CD4-positive, alpha-beta T cell (primary cell): ENCODE measurements at regions not wholly inside any gene's neighbourhood (a gene's known extent, or its start where the extent isn't known, plus 50 kb on each side); places are given as distances from the start of the nearest gene placed in this dataset.

ENCODE experiments used
- ATAC-seq: fragments of 200-7000 bp; cut with Tn5 transposase; one replicate; pipeline ENCODE4 v1.10.0; 2022; ENCODE audit warnings: mild to moderate bottlenecking; ENCODE audit not compliant: poor library complexity
- CTCF ChIA-PET: fragments of 350-600 bp; sonication (Branson Sonifier 250); formaldehyde crosslinking; loops from one replicate; lab custom pipeline; 2021; ENCODE audit warnings: antibody characterized with exemption, inconsistent platforms; lab: Charles Lee
- POLR2A ChIA-PET: fragments of 350-600 bp; sonication (Branson Sonifier 250); formaldehyde crosslinking; loops from one replicate; lab custom pipeline; 2021; ENCODE audit warnings: antibody characterized with exemption, inconsistent platforms; lab: Charles Lee
- DNase-seq, 14 experiments: peaks; one replicate each; pipeline ENCODE4 v3.0.0-alpha.2; 2013 to 2020; ENCODE audit warnings: mixed read lengths in 2 of 14
- H3K27ac ChIP-seq, 2 donors: one replicate each; pipeline versions ENCODE4 v1.5.1 to v1.7.0; 2013; ENCODE audit warnings: low read length in 2 of 2, low read depth in 1 of 2, mild to moderate bottlenecking in 1 of 2
- H3K27me3 ChIP-seq, 2 experiments: 1 replicate in 1 of 2; 2 replicates in 1 of 2; pipeline versions ENCODE4 v1.6.1 to v1.7.0; 2013; ENCODE audit warnings: low read length in 2 of 2, control low read depth in 1 of 2, mild to moderate bottlenecking in 1 of 2, moderate library complexity in 1 of 2; ENCODE audit not compliant: insufficient read depth in 2 of 2, control insufficient read depth in 1 of 2
- H3K36me3 ChIP-seq: one replicate; pipeline ENCODE4 v1.6.1; 2013; ENCODE audit warnings: low read length, control low read depth; ENCODE audit not compliant: insufficient read depth
- H3K4me1 ChIP-seq: one replicate; pipeline ENCODE4 v1.6.1; 2013; ENCODE audit warnings: low read length, control low read depth; ENCODE audit not compliant: insufficient read depth
- H3K4me3 ChIP-seq: one replicate; pipeline ENCODE4 v1.5.1; 2013; ENCODE audit warnings: mild to moderate bottlenecking, low read length, moderate library complexity
- H3K9me3 ChIP-seq, 2 experiments: 1 replicate in 1 of 2; 2 replicates in 1 of 2; pipeline versions ENCODE4 v1.6.1 to v1.7.0; 2013; ENCODE audit warnings: low read length in 2 of 2, mild to moderate bottlenecking in 2 of 2, control low read depth in 1 of 2, moderate library complexity in 1 of 2; ENCODE audit not compliant: control insufficient read depth in 1 of 2, insufficient read depth in 1 of 2
- H3K27ac Mint-ChIP-seq: one replicate; pipeline ENCODE4 v1.8.0; 2020; ENCODE audit warnings: mixed read lengths
- H3K27me3 Mint-ChIP-seq: one replicate; pipeline ENCODE4 v1.8.0; 2021; ENCODE audit warnings: mixed read lengths
- H3K36me3 Mint-ChIP-seq: one replicate; pipeline ENCODE4 v1.8.0; 2021; ENCODE audit warnings: low read depth, mixed read lengths
- H3K4me1 Mint-ChIP-seq: one replicate; pipeline ENCODE4 v1.8.0; 2021; ENCODE audit warnings: low read depth, mixed read lengths
- H3K4me3 Mint-ChIP-seq: one replicate; pipeline ENCODE4 v1.8.0; 2020; ENCODE audit warnings: mild to moderate bottlenecking, mixed read lengths
- H3K9me3 Mint-ChIP-seq: one replicate; pipeline ENCODE4 v1.8.0; 2020; ENCODE audit warnings: mixed read lengths
- CTCF ChIP-seq: fragments of 200-600 bp; IDR thresholded peaks from one replicate; pipeline ENCODE4 v1.8.0; 2022; ENCODE audit warnings: antibody characterized with exemption, mild to moderate bottlenecking
- intact Hi-C, 2 experiments: fragments of 100-400 bp; cut with DNase I in 1 of 2; cut with micrococcal nuclease in 1 of 2; formaldehyde crosslinking; loops; one replicate each; pipeline versions ENCODE4 v1.15.1 to v1.9.0; 2023 to 2025; cut with DNase I, micrococcal nuclease

DNA sequence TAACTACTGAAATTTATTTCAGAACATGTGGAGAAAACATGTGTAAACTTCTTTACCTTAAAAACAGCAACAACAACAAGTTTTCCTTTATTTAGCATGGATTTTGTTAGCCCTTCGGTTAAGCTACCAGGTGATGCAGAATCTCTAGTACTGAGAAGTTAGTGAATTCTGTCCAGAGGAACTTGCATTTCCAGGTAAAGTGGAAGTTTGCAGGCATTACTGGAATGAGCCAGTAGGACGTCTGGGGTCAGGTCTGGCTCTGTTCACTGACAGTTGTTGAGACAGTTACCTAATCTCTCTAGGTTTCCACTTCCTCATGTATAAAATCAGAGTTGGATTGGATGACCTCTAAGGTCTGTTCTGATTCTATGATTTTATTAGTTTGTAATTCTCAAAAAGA, 244.3 kb downstream of the OLFM4 start:
- intact Hi-C loops: no loop called here
- Mint-ChIP-seq H3K9me3 (peaks cover under 1% of the 10 kb centered on the region), H3K4me1 (no peaks in the 10 kb centered on the region), H3K4me3 (no peak overlapping the region), H3K27me3 (no peaks in the 10 kb centered on the region), H3K27ac (no peak overlapping the region), H3K36me3 (no peaks in the 10 kb centered on the region)
- CTCF ChIA-PET: no interaction called here
- H3K9me3 ChIP-seq: no peaks in the 10 kb centered on the region
- no peaks in the 10 kb centered on the region for H3K4me1 ChIP-seq
- H3K4me3 ChIP-seq: no peak overlapping the region
- POLR2A ChIA-PET: no interaction called here
- no peak overlapping the region for H3K27ac ChIP-seq
- ATAC-seq (no peak), DNase-seq (no peak)
- no peak for TF ChIP-seq CTCF
- no peaks in the 10 kb centered on the region for H3K27me3 ChIP-seq
- H3K36me3 ChIP-seq: no peaks in the 10 kb centered on the region

- CTCF ChIA-PET: no interaction called here
- Histone ChIP-seq H3K9me3 (no peaks in the 10 kb centered on the region), H3K4me1 (no peaks in the 10 kb centered on the region), H3K27me3 (no peaks in the 10 kb centered on the region), H3K36me3 (no peaks in the 10 kb centered on the region), H3K4me3 (no peak overlapping the region), H3K27ac (no peak overlapping the region)
- no peak for ATAC-seq
- TF ChIP-seq CTCF: no peak
- Mint-ChIP-seq H3K36me3 (no peaks in the 10 kb centered on the region), H3K27ac (no peak overlapping the region), H3K4me1 (no peaks in the 10 kb centered on the region), H3K27me3 (no peaks in the 10 kb centered on the region), H3K9me3 (peaks cover 3% of the 10 kb centered on the region), H3K4me3 (no peak overlapping the region)
- POLR2A ChIA-PET: no interaction called here
- intact Hi-C loops: no loop called here
- DNase-seq: no peak
These were observed 247.7 kb downstream of the OLFM4 start for GRCh38 chr13:53276265-53276664.

- Histone ChIP-seq H3K27me3 (no peaks in the 10 kb centered on the region), H3K36me3 (no peaks in the 10 kb centered on the region), H3K27ac (no peak overlapping the region), H3K4me1 (no peaks in the 10 kb centered on the region), H3K9me3 (no peaks in the 10 kb centered on the region), H3K4me3 (no peak overlapping the region)
- POLR2A ChIA-PET: no interaction called here
- no peaks in the 10 kb centered on the region for H3K36me3 Mint-ChIP-seq
- DNase-seq (no peak), ATAC-seq (no peak)
- intact Hi-C loops: no loop called here
- H3K4me3 Mint-ChIP-seq: no peak overlapping the region
- no peak overlapping the region for H3K27ac Mint-ChIP-seq
- CTCF ChIA-PET: no interaction called here
- no peak for TF ChIP-seq CTCF
- H3K27me3 Mint-ChIP-seq: no peaks in the 10 kb centered on the region
- H3K9me3 Mint-ChIP-seq: peaks cover 3% of the 10 kb centered on the region
- H3K4me1 Mint-ChIP-seq: no peaks in the 10 kb centered on the region
These were observed 253.1 kb downstream of the OLFM4 start for GRCh38 chr13:53281677-53282076.
